Inflammatory macrophage (primary cell): ENCODE measurements at regions not wholly inside any gene's neighbourhood (a gene's known extent, or its start where the extent isn't known, plus 50 kb on each side); places are given as distances from the start of the nearest gene placed in this dataset.
"Not testable (repeated sequence)": the region's sequence is repeated elsewhere in the genome, so short reads cannot be mapped to it uniquely, and the experiment has no call there.

Source experiments
- DNase-seq, 2 donors: peaks; one replicate each; pipeline ENCODE4 v3.0.0-alpha.2; 2020 to 2022

- peak in 1 of 2 donors; percentile 20 for DNase-seq
These were observed 241.8 kb upstream of the SMIM31 start for GRCh38 chr4:164512124-164512523.

GRCh38 chr4:164514765-164515164, 239.2 kb upstream of the SMIM31 start:
- no peak for DNase-seq

GRCh38 chr4:164524789-164525188, 229.1 kb upstream of the SMIM31 start:
- DNase-seq: no peak

- DNase-seq: no peak
These were observed 226.9 kb upstream of the SMIM31 start for GRCh38 chr4:164526933-164527583.

GRCh38 chr4:164529058-164529457, 224.9 kb upstream of the SMIM31 start:
- no peak for DNase-seq

- DNase-seq: no peak
These were observed 224.4 kb upstream of the SMIM31 start for GRCh38 chr4:164529486-164529885.

GRCh38 chr4:164531336-164531735, 222.6 kb upstream of the SMIM31 start:
- DNase-seq: no peak

GRCh38 chr4:164536814-164537213, 217.1 kb upstream of the SMIM31 start:
- DNase-seq: no peak

GRCh38 chr4:164538097-164538496, 215.8 kb upstream of the SMIM31 start:
- DNase-seq: no peak

GRCh38 chr4:164540987-164541386, 212.9 kb upstream of the SMIM31 start:
- DNase-seq: no peak

GRCh38 chr4:164542431-164542830, 211.5 kb upstream of the SMIM31 start:
- no peak for DNase-seq

- no peak for DNase-seq
These were observed 202.8 kb upstream of the SMIM31 start for GRCh38 chr4:164550989-164551712.

GRCh38 chr4:164551713-164552040, 202.3 kb upstream of the SMIM31 start:
- DNase-seq: no peak

- DNase-seq: no peak
These were observed 182.1 kb upstream of the SMIM31 start for GRCh38 chr4:164571593-164572390.

GRCh38 chr4:164572877-164573279, 181.1 kb upstream of the SMIM31 start:
- no peak for DNase-seq

GRCh38 chr4:164575861-164576260, 178.1 kb upstream of the SMIM31 start:
- DNase-seq: no peak

GRCh38 chr4:164579270-164579942, 174.5 kb upstream of the SMIM31 start:
- DNase-seq: no peak

- DNase-seq: no peak
These were observed 162.3 kb upstream of the SMIM31 start for GRCh38 chr4:164591666-164592065.

GRCh38 chr4:164595751-164596150, 158.2 kb upstream of the SMIM31 start:
- no peak for DNase-seq

GRCh38 chr4:164596318-164596878, 157.5 kb upstream of the SMIM31 start:
- no peak for DNase-seq

GRCh38 chr4:164596927-164597326, 157.0 kb upstream of the SMIM31 start:
- no peak for DNase-seq

- DNase-seq: no peak
These were observed 152.3 kb upstream of the SMIM31 start for GRCh38 chr4:164601653-164602052.

- DNase-seq: not testable (repeated sequence)
These were observed 148.1 kb upstream of the SMIM31 start for GRCh38 chr4:164605791-164606190.
